Thoracic aorta (tissue), 2 donors: ENCODE measurements at regions not wholly inside any gene's neighbourhood (a gene's known extent, or its start where the extent isn't known, plus 50 kb on each side); places are given as distances from the start of the nearest gene placed in this dataset.

Experiments
- ATAC-seq: fragments of 150-250 bp; one replicate; pipeline ENCODE4 v1.8.0; 2017; ENCODE audit warnings: low read depth; ENCODE audit not compliant: insufficient number of reproducible peaks, low FRiP score
- DNase-seq: peaks from one replicate; pipeline ENCODE4 v3.0.0-alpha.2; 2020; ENCODE audit warnings: low spot score
- H3K27ac ChIP-seq, 2 donors: fragments of 200-600 bp; sonication (generic); 1 replicate in 1 of 2; 2 replicates in 1 of 2; pipeline ENCODE4 v1.5.1; 2016; ENCODE audit warnings: mild to moderate bottlenecking in 2 of 2, moderate library complexity in 2 of 2
- H3K27me3 ChIP-seq: fragments of 200-600 bp; sonication (generic); replicated peaks from 2 replicates; pipeline ENCODE4 v1.6.0; 2016; ENCODE audit warnings: mild to moderate bottlenecking; ENCODE audit not compliant: insufficient read depth
- H3K36me3 ChIP-seq: fragments of 200-600 bp; sonication (generic); one replicate; pipeline ENCODE4 v1.5.1; 2016
- H3K4me1 ChIP-seq, 2 donors: fragments of 200-600 bp; sonication (generic); 1 replicate in 1 of 2; 2 replicates in 1 of 2; pipeline versions ENCODE4 v1.5.1 to v1.6.0; 2016; ENCODE audit warnings: low read depth in 2 of 2, mild to moderate bottlenecking in 1 of 2; ENCODE audit not compliant: control insufficient read depth in 1 of 2
- H3K4me3 ChIP-seq: fragments of 200-600 bp; sonication (generic); 2 replicates; pipeline ENCODE4 v1.5.1; 2016; ENCODE audit warnings: mild to moderate bottlenecking
- H3K9me3 ChIP-seq: fragments of 200-600 bp; sonication (generic); 2 replicates; pipeline ENCODE4 v1.5.1; 2016
- CTCF ChIP-seq: fragments of 200-600 bp; sonication (generic); IDR thresholded peaks from one replicate; pipeline ENCODE4 v1.5.1; 2019; ENCODE audit warnings: antibody characterized with exemption

DNA sequence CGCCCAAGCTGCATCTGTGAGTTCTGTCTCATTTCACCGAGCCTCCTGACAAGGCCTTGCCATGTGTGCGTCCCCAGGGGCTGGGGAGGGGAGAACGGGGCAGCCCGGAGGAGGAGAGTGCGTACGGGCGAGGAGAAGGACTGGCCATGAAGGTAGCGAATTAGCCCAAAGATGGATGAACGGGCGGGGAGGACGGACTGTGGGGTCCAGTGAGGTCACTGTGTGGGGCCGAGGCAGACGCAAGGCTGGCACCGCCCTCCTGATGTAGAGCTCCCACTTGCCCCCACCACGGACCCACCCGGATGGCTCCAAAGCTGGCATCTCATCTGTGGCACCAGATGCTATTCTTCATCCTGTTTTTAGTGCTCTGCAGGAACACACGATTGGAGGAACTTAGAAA lies 330.4 kb downstream of the AJAP1 start:
- no peak for TF ChIP-seq CTCF
- ATAC-seq (no peak), DNase-seq (no peak)
- H3K27me3 ChIP-seq, result no peaks in the 10 kb centered on the region
- no peak overlapping the region for H3K27ac ChIP-seq
- no peaks in the 10 kb centered on the region for H3K36me3 ChIP-seq
- no peak overlapping the region for H3K4me3 ChIP-seq
- no peaks in the 10 kb centered on the region for H3K4me1 ChIP-seq
- no peaks in the 10 kb centered on the region for H3K9me3 ChIP-seq

- no peak for DNase-seq
- no peaks in the 10 kb centered on the region for H3K27me3 ChIP-seq
Observed at GRCh38 chr1:4980211-4980610, 325.8 kb downstream of the AJAP1 start.

GRCh38 chr1:4978660-4979390 lies 324.4 kb downstream of the AJAP1 start:
- no peaks in the 10 kb centered on the region for H3K36me3 ChIP-seq
- no peaks in the 10 kb centered on the region for H3K4me1 ChIP-seq
- no peaks in the 10 kb centered on the region for H3K27me3 ChIP-seq
- no peak for DNase-seq
- no peaks in the 10 kb centered on the region for H3K9me3 ChIP-seq
- H3K27ac ChIP-seq, result no peak overlapping the region
- ATAC-seq, result no peak
- TF ChIP-seq CTCF, result no peak
- no peak overlapping the region for H3K4me3 ChIP-seq

More at GRCh38 chr1:4980211-4980610, 325.8 kb downstream of the AJAP1 start:
- ATAC-seq, result no peak
- no peaks in the 10 kb centered on the region for H3K4me1 ChIP-seq
- H3K9me3 ChIP-seq, result no peaks in the 10 kb centered on the region
- TF ChIP-seq CTCF, result no peak
- H3K36me3 ChIP-seq, result no peaks in the 10 kb centered on the region
- no peak overlapping the region for H3K27ac ChIP-seq
- H3K4me3 ChIP-seq, result no peak overlapping the region

DNA sequence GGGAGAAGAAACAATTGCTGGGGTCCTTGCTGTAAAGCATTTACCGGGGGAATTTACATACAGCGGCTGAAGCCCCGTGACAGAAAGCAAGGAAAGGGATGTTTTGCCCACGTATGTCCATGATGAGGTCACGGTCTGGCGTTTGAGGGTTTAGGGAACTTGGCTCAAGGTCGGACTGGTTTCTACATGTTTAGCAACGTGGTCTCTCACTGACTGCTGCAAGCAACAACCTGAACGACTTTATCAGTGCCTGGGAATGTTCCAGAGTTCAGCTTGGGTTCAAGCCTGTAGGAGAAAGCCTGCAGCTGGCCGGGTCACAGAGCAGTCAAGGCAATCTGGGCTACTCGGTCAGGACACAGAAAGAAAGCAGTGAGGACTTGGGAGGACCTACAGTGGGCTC lies 323.3 kb downstream of the AJAP1 start:
- no peaks in the 10 kb centered on the region for H3K9me3 ChIP-seq
- ATAC-seq (no peak), DNase-seq (no peak)
- no peak overlapping the region for H3K4me3 ChIP-seq
- no peaks in the 10 kb centered on the region for H3K36me3 ChIP-seq
- TF ChIP-seq CTCF, result no peak
- H3K27ac ChIP-seq, result no peak overlapping the region
- no peaks in the 10 kb centered on the region for H3K4me1 ChIP-seq
- no peaks in the 10 kb centered on the region for H3K27me3 ChIP-seq

DNA sequence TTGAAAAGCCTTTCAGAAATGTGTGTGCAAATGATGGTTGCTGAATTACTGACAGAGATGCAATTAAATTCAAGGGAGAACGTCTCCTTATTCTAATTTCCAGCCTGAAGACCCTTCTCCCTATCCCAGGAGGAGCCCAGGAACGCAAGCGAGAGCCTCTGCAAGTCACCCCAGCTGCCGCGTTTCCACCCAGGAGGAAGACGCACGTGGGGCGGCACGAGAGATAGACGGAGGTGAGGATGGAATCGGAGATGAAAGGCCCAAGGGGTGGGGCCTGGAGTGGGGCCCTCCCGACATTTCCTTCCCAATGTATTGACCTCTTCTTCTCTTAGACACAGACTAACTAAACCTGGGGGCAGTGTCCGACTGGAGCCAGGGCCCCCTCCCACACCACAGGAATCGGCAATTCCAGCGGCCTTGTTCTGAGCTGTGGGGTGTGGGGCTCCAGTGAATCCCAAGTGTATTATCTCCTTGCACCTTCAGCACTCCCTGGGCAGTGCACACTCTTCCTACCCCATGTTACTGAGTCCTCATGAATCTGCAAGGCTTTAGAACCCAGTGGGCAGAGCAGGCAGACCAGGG lies 322.5 kb downstream of the AJAP1 start:
- DNase-seq (no peak), ATAC-seq (no peak)
- no peak overlapping the region for H3K4me3 ChIP-seq
- H3K9me3 ChIP-seq, result no peaks in the 10 kb centered on the region
- no peak for TF ChIP-seq CTCF
- no peaks in the 10 kb centered on the region for H3K4me1 ChIP-seq
- H3K27ac ChIP-seq, result no peak overlapping the region
- H3K36me3 ChIP-seq, result no peaks in the 10 kb centered on the region
- H3K27me3 ChIP-seq, result no peaks in the 10 kb centered on the region
